H1 (cell line): ENCODE measurements at regions not wholly inside any gene's neighbourhood (a gene's known extent, or its start where the extent isn't known, plus 50 kb on each side); places are given as distances from the start of the nearest gene placed in this dataset.

Experiments
- CHD7 ChIP-seq: fragments of 300-600 bp; sonication (generic); IDR thresholded peaks from 2 replicates; pipeline ENCODE4 v1.7.1; 2012; ENCODE audit warnings: low read length, moderate library complexity, mild to moderate bottlenecking, inconsistent platforms; ENCODE audit not compliant: insufficient replicate concordance
- GTF2F1 ChIP-seq: IDR thresholded peaks from 2 replicates; pipeline ENCODE4 v1.6.1; 2012; ENCODE audit warnings: low read depth, low read length, improper control_type of control experiment, borderline replicate concordance

- TF ChIP-seq CHD7 (no peak), GTF2F1 (no peak)
Measured at GRCh38 chr17:37840576-37840975, 83.6 kb upstream of the TBC1D3K start (continued).
